ENCODE measurements at regions not wholly inside any gene's neighbourhood (a gene's known extent, or its start where the extent isn't known, plus 50 kb on each side); places are given as distances from the start of the nearest gene placed in this dataset.

DNA sequence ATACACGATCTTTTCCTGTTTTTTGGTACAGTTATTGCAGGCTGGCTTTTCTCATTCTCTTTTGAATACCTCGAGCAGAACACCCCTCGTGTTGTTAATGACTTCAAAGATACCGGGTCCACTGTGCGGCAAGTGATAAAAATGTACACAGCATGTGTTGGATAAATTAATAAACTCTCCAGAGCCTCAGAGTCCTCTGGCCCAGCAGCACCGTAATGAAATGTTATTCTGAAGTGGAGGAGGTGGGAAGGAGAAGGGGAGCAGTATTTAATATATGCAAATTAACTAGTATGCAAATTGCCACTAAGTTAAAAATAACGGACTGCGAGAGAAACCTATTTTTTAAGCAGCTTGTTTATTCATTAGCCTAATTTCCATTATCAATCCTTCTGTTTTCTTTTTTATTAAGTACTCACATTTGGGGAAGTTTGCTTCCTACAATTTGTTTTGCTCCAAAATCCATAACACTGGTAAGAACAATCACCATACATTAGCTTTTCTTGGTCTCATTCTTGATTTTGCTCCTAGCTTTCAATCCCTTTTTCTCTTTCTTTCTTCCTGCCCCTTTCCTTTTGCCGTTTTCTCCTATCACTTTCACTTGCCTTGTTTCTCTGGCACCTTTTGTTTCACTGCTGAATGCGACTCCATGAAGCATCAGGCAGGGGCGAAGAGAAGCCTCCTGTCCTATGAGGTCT is 462.3 kb upstream of the PPP2R3A start:
- no peak overlapping the region for H3K4me3 ChIP-seq (ENCODE audit: low read depth, low read length)
- TF ChIP-seq, protein P1, sequence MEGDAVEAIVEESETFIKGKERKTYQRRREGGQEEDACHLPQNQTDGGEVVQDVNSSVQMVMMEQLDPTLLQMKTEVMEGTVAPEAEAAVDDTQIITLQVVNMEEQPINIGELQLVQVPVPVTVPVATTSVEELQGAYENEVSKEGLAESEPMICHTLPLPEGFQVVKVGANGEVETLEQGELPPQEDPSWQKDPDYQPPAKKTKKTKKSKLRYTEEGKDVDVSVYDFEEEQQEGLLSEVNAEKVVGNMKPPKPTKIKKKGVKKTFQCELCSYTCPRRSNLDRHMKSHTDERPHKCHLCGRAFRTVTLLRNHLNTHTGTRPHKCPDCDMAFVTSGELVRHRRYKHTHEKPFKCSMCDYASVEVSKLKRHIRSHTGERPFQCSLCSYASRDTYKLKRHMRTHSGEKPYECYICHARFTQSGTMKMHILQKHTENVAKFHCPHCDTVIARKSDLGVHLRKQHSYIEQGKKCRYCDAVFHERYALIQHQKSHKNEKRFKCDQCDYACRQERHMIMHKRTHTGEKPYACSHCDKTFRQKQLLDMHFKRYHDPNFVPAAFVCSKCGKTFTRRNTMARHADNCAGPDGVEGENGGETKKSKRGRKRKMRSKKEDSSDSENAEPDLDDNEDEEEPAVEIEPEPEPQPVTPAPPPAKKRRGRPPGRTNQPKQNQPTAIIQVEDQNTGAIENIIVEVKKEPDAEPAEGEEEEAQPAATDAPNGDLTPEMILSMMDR (conservative IDR thresholded peaks at IDR 0.05; ENCODE audit: low read depth, low read length) = no peak

DNA sequence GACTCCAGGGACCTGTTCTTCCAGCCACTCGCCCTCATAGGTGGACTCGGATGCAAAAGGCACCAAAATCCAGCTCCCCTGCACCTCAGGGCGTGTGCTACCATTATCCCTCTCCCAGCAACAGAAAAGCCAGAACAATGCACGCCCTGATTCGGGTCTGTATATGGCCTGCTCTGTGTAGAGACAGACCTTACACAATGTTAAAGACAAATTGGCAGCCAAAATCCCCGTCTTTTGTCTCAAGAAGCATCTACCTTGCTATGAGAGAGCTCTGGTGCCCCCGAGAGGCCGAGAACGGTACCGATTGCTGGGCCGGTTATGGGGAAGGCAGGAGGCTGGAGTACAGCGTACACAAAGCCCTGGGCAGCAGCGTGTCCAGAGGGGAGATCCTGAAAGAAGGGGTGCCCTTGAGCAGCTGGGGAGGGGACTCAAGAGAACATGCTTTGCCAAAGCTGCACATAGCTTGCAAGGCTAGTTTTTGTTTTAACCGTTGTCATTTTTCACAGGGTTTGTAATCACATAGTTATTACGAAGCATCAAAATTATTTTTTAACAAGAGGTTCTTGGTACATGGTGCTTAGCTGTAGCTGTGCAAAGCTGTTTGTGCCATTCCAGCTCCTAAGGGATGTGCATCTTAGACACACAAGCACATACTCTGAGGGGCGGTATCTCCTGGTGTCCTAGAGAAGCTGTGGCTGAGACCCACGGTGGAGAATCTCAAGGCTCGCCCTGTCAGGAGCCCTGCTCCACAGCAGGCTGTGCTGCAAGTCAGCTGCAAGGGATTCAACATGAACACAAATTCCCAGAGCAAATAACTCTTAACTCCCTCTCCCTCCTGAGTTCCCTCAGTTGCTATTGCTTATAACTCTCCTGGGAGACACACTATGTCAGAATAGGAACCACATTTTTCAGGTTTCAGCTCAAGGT is 461.5 kb upstream of the PPP2R3A start:
- TF ChIP-seq, protein P1 (conservative IDR thresholded peaks at IDR 0.05; ENCODE audit: low read depth, low read length) = peak; percentile 77
- no peak overlapping the region for H3K4me3 ChIP-seq (ENCODE audit: low read depth, low read length)
- DNase-seq (ENCODE audit: low read depth) = peak; percentile 68

More for the DNA sequence above, 462.3 kb upstream of the PPP2R3A start:
- no peak for DNase-seq (ENCODE audit: low read depth)

DNA sequence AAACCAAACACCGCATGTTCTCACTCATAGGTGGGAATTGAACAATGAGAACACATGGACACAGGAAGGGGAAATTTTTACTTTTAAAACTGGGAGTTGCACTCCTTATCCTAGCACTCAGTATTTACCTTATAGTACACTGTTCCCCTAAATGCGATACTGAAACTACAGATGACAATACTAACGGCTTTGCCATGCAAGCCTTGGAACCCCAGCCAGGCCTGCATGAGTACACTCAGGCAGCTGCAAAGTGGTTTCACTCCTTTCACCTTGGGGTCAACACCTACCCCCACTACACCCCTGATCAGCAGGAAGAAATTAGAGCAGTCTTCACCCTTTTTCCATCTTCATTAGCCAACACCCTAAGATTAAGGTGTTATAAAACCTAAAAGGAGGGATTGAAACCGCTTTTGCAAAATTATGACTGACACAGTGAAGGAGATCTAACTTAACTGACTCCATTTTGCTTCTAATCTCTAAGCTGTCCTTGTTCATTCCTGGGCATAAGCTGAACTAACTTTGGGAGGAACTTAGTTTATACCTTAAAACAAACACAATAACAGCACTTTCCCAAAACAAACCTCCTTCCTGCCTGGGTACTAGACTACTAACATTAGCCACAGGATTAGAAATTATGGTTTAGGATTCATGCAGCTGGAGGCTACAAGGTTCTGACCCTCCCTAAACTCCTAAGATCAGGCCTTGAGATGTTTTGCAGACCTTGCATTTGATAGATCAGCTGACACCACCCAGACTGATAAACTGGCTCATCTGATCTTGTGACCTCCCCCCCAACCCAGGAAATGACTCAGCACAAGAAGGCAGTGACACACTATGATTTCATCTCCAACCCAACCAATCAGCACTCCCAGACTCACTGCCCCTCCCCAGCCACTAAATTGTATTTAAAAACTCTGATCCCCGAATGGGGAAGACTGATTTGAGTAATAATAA is 452.1 kb upstream of the PPP2R3A start:
- no peak overlapping the region for H3K4me3 ChIP-seq (ENCODE audit: low read depth, low read length)
- TF ChIP-seq, protein P1 (conservative IDR thresholded peaks at IDR 0.05; ENCODE audit: low read depth, low read length) = no peak
- DNase-seq (ENCODE audit: low read depth) = peak; percentile 18

DNA sequence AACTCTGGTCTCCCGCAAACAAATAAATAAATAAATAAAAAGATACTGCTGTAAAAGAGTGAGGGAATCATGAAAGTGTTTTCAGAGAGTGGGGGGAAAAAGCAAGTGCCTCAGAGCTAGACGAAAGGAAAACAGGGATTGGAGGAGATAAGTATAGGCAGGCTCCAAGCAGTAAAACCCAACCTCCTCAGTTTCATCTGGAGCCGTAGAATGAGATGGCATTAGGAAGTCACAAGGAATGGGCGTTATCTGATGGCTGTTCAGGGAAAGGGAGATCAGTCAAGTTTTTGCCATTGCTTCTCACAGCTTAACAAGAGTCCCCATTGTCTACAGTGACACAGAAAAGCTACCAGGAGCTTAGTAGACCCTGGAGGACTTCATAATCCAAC is 451.5 kb upstream of the PPP2R3A start:
- DNase-seq (ENCODE audit: low read depth) = no peak
- H3K4me3 ChIP-seq (ENCODE audit: low read depth, low read length) = no peak overlapping the region
- TF ChIP-seq, protein P1 (conservative IDR thresholded peaks at IDR 0.05; ENCODE audit: low read depth, low read length) = no peak

DNA sequence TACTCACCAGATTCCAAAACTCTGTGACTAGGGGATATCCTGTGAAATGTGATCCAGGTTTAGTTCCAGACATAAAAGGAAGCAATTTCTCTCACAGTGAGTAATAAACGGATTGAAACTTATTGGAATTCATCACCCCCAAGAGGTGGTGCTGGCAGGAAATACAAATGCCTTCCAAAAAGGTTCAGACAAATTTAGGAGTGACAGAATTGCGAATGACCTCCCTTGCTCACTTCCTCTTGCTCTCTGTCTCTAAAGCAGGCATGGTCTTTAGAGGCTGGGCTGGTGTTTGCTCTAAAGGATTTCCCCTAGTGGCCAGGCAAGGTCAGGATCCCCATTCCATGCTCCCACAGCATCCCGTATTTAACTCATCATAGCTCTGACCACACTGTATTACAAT is 449.4 kb upstream of the PPP2R3A start:
- no peak for DNase-seq (ENCODE audit: low read depth)
- TF ChIP-seq, protein P1 (conservative IDR thresholded peaks at IDR 0.05; ENCODE audit: low read depth, low read length) = peak; percentile 19

DNA sequence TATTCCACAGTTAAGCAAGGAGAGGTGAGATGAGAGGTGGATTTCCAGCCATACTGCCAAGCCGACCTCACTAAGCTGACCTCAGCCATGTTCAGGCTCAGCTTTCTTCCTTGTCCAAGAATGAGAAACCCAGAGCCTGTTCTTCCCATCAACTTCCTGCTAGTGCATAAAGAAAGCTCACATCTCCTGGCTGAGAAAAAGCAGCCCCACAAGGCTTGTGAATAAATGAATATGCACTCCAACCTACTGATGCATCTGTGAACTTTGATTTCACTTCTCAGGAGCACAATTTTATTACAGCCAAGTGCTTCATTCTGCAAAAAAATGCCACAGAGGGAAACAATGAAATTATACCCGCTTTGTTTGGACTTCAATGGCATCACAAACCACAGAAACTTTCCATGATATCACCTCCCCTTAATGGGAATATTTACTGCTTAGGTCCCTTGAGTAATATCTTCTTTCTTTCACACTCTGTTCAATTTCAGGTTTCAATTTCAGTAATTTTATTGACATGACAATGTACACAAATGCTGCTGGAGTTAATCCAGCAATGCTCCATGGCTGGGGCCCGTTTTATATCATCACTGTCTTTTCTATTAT is 437.0 kb upstream of the PPP2R3A start:
- no peak overlapping the region for H3K4me3 ChIP-seq (ENCODE audit: low read depth, low read length)
- TF ChIP-seq, protein P1 (conservative IDR thresholded peaks at IDR 0.05; ENCODE audit: low read depth, low read length) = no peak
- no peak for DNase-seq (ENCODE audit: low read depth)

More for the DNA sequence above, 449.4 kb upstream of the PPP2R3A start:
- H3K4me3 ChIP-seq (ENCODE audit: low read depth, low read length) = no peak overlapping the region
